SK-N-SH treated with all-trans-retinoic acid at 6 μM for 48 hours (cell line): ENCODE measurements at regions not wholly inside any gene's neighbourhood (a gene's known extent, or its start where the extent isn't known, plus 50 kb on each side); places are given as distances from the start of the nearest gene placed in this dataset.
"Not testable (repeated sequence)": the region's sequence is repeated elsewhere in the genome, so short reads cannot be mapped to it uniquely, and the experiment has no call there.

Experiments used
- ATAC-seq: fragments of 200-7000 bp; cut with Tn5 transposase; 3 replicates; pipeline ENCODE4 v1.9.1; 2020; ENCODE audit warnings: mild to moderate bottlenecking, moderate library complexity
- ARNTL ChIP-seq: fragments of 450-650 bp; formaldehyde crosslinking; IDR thresholded peaks from 2 replicates; pipeline ENCODE4 v1.5.0; 2020; ENCODE audit warnings: low read depth, mild to moderate bottlenecking, moderate library complexity, borderline replicate concordance
- BACH2 ChIP-seq: fragments of 250-450 bp; sonication (Bioruptor Pico); IDR thresholded peaks from 2 replicates; pipeline ENCODE4 v1.9.0; 2021; ENCODE audit warnings: mild to moderate bottlenecking, borderline replicate concordance
- CREB5 ChIP-seq: fragments of 250-450 bp; sonication (Bioruptor Pico); IDR thresholded peaks from 2 replicates; pipeline ENCODE4 v1.5.1; 2020; ENCODE audit warnings: low read depth, mild to moderate bottlenecking, moderate library complexity
- CSDC2 ChIP-seq: fragments of 250-450 bp; sonication (Bioruptor Pico); IDR thresholded peaks from 2 replicates; pipeline ENCODE4 v1.5.0; 2020; ENCODE audit warnings: mild to moderate bottlenecking, moderate library complexity
- CSRNP3 ChIP-seq: fragments of 250-450 bp; sonication (Bioruptor Pico); IDR thresholded peaks from 2 replicates; pipeline ENCODE4 v1.5.1; 2021; ENCODE audit warnings: mild to moderate bottlenecking, moderate library complexity
- ESRRG ChIP-seq: fragments of 250-450 bp; sonication (Bioruptor Pico); IDR thresholded peaks from 2 replicates; pipeline ENCODE4 v1.6.1; 2021; ENCODE audit warnings: mild to moderate bottlenecking
- GLIS3 ChIP-seq: fragments of 250-450 bp; sonication (Bioruptor Pico); IDR thresholded peaks from 2 replicates; pipeline ENCODE4 v1.5.0; 2020; ENCODE audit warnings: mild to moderate bottlenecking, moderate library complexity
- ISL1 ChIP-seq: fragments of 250-450 bp; sonication (Bioruptor Pico); IDR thresholded peaks from 2 replicates; pipeline ENCODE4 v2.1.2; 2022; ENCODE audit warnings: mild to moderate bottlenecking, moderate library complexity
- OSR1 ChIP-seq: fragments of 250-450 bp; sonication (Bioruptor Pico); IDR thresholded peaks from 2 replicates; pipeline ENCODE4 v1.8.0; 2022; ENCODE audit warnings: moderate library complexity, mild to moderate bottlenecking, inconsistent platforms
- PATZ1 ChIP-seq: fragments of 250-450 bp; sonication (Bioruptor Pico); IDR thresholded peaks from 2 replicates; pipeline ENCODE4 v1.8.0; 2020; ENCODE audit warnings: mild to moderate bottlenecking, moderate library complexity, borderline replicate concordance
- POU6F1 ChIP-seq: fragments of 250-450 bp; sonication (Bioruptor Pico); IDR thresholded peaks from 2 replicates; pipeline ENCODE4 v1.8.0; 2021; ENCODE audit warnings: low read depth, mild to moderate bottlenecking, moderate library complexity, borderline replicate concordance
- PPARA ChIP-seq: fragments of 250-450 bp; sonication (Bioruptor Pico); IDR thresholded peaks from 2 replicates; pipeline ENCODE4 v1.5.0; 2020; ENCODE audit warnings: mild to moderate bottlenecking, borderline replicate concordance
- RARB ChIP-seq: fragments of 250-450 bp; sonication (Bioruptor Pico); IDR thresholded peaks from 2 replicates; pipeline ENCODE4 v1.8.0; 2021; ENCODE audit warnings: mild to moderate bottlenecking, moderate library complexity
- SNAI2 ChIP-seq: fragments of 250-450 bp; sonication (Bioruptor Pico); IDR thresholded peaks from 2 replicates; pipeline ENCODE4 v1.5.0; 2020; ENCODE audit warnings: mild to moderate bottlenecking, moderate library complexity
- TCF4 ChIP-seq: fragments of 250-450 bp; sonication (Bioruptor Pico); IDR thresholded peaks from 2 replicates; pipeline ENCODE4 v1.8.0; 2021; ENCODE audit warnings: mild to moderate bottlenecking, moderate library complexity, borderline replicate concordance
- TOX ChIP-seq: fragments of 250-450 bp; sonication (Bioruptor Pico); IDR thresholded peaks from 2 replicates; pipeline ENCODE4 v1.8.0; 2021; ENCODE audit warnings: mild to moderate bottlenecking, moderate library complexity, borderline replicate concordance
- ZFP3 ChIP-seq: fragments of 250-450 bp; sonication (Bioruptor Pico); IDR thresholded peaks from 2 replicates; pipeline ENCODE4 v1.5.0; 2020; ENCODE audit warnings: mild to moderate bottlenecking, moderate library complexity
- ZFP30 ChIP-seq: fragments of 450-650 bp; formaldehyde crosslinking; IDR thresholded peaks from 2 replicates; pipeline ENCODE4 v1.5.0; 2022; ENCODE audit warnings: mild to moderate bottlenecking, moderate library complexity
- ZNF565 ChIP-seq: fragments of 450-650 bp; formaldehyde crosslinking; conservative IDR thresholded peaks from 2 replicates; pipeline ENCODE4 v1.5.0; 2020; ENCODE audit warnings: low read depth, mild to moderate bottlenecking, moderate library complexity
- ZNF70 ChIP-seq: fragments of 450-650 bp; formaldehyde crosslinking; IDR thresholded peaks from 2 replicates; pipeline ENCODE4 v1.5.0; 2020; ENCODE audit warnings: mild to moderate bottlenecking, moderate library complexity

DNA sequence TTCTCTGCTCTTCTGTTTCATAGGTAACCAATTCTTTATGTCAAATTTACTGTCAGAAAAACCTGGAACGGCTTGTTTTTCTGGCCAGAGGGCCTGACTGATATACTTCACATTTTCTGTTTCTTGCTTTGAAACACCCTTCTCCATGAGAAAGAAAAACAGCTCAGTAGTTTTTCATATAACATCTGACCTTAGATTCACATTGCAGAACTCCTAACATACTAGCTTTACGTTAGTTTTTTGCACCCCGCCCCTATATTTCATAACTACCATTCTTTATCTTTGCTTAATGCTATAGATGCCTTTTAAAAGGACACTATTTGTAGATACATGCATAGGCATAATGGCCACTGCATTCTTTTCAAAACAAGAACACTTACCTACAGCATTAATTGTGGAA is 83.9 kb upstream of the TSC22D2 start (continued):
- no peak for TF ChIP-seq PATZ1 (CRISPR knock-in tag)
- no peak for TF ChIP-seq ARNTL
- no peak for TF ChIP-seq PPARA (CRISPR knock-in tag)
- TF ChIP-seq GLIS3 (CRISPR knock-in tag), result no peak

- no peak for ATAC-seq
- TF ChIP-seq ISL1 (CRISPR knock-in tag) (no peak), CSRNP3 (CRISPR knock-in tag) (no peak), PATZ1 (CRISPR knock-in tag) (no peak), BACH2 (CRISPR knock-in tag) (no peak), CREB5 (CRISPR knock-in tag) (no peak), CSDC2 (CRISPR knock-in tag) (no peak), PPARA (CRISPR knock-in tag) (no peak), ZNF70 (CRISPR knock-in tag) (no peak), ZNF565 (no peak), TCF4 (CRISPR knock-in tag) (no peak), RARB (CRISPR knock-in tag) (no peak), ESRRG (CRISPR knock-in tag) (no peak), TOX (CRISPR knock-in tag) (no peak), GLIS3 (CRISPR knock-in tag) (no peak), OSR1 (CRISPR knock-in tag) (no peak), SNAI2 (CRISPR knock-in tag) (no peak), ZFP3 (CRISPR knock-in tag) (no peak), POU6F1 (CRISPR knock-in tag) (no peak), ZFP30 (CRISPR knock-in tag) (no peak)
These were observed 84.3 kb upstream of the TSC22D2 start for GRCh38 chr3:150323770-150324169.

- not testable (repeated sequence) for ATAC-seq
These were observed 85.0 kb upstream of the TSC22D2 start for GRCh38 chr3:150323091-150323490.

- not testable (repeated sequence) for ATAC-seq
These were observed 87.1 kb upstream of the TSC22D2 start for GRCh38 chr3:150320971-150321370.

- ATAC-seq, result peak; percentile 98
- TF ChIP-seq OSR1 (CRISPR knock-in tag) (no peak), ISL1 (CRISPR knock-in tag) (peak; percentile 70)
These were observed 88.2 kb upstream of the TSC22D2 start for GRCh38 chr3:150319900-150320299.
